HEK293T (cell line): ENCODE measurements at regions not wholly inside any gene's neighbourhood (a gene's known extent, or its start where the extent isn't known, plus 50 kb on each side); places are given as distances from the start of the nearest gene placed in this dataset.
A peak's percentile ranks its signal among the peaks of the same experiment; 100 is the strongest.

Source experiments
- CTCF ChIA-PET: fragments of 350-600 bp; formaldehyde crosslinking; extraction: SDS; loops from one replicate; lab custom pipeline; 2021; ENCODE audit warnings: antibody characterized with exemption, inconsistent platforms; lab: Yijun Ruan, JAX
- POLR2A ChIA-PET: fragments of 350-600 bp; formaldehyde crosslinking; extraction: SDS; loops from one replicate; lab custom pipeline; 2020; ENCODE audit warnings: antibody characterized with exemption, inconsistent platforms; lab: Yijun Ruan, JAX
- DNase-seq: peaks from one replicate; pipeline ENCODE4 v3.0.0; 2012; ENCODE audit warnings: mixed read lengths; ENCODE audit errors: extremely low spot score
- ARNT ChIP-seq: fragments of 450-650 bp; IDR thresholded peaks from 2 replicates; pipeline ENCODE4 v1.6.1; 2017; ENCODE audit warnings: mild to moderate bottlenecking
- BHLHE40 ChIP-seq: fragments of 450-650 bp; IDR thresholded peaks from 2 replicates; pipeline ENCODE4 v1.6.1; 2016; ENCODE audit warnings: mild to moderate bottlenecking, moderate library complexity, borderline replicate concordance
- CTBP1 ChIP-seq: fragments of 450-650 bp; IDR thresholded peaks from 2 replicates; pipeline ENCODE4 v1.6.1; 2016; ENCODE audit warnings: borderline replicate concordance
- ELF4 ChIP-seq: fragments of 450-650 bp; IDR thresholded peaks from 2 replicates; pipeline ENCODE4 v1.6.1; 2017; ENCODE audit warnings: antibody characterized with exemption
- FOXA1 ChIP-seq: fragments of 450-650 bp; IDR thresholded peaks from 2 replicates; pipeline ENCODE4 v1.6.1; 2016; ENCODE audit warnings: mild to moderate bottlenecking
- FOXK2 ChIP-seq: fragments of 450-650 bp; IDR thresholded peaks from 2 replicates; pipeline ENCODE4 v1.6.1; 2016; ENCODE audit warnings: mild to moderate bottlenecking
- FOXM1 ChIP-seq: fragments of 450-650 bp; IDR thresholded peaks from 2 replicates; pipeline ENCODE4 v1.6.1; 2017; ENCODE audit warnings: mild to moderate bottlenecking, borderline replicate concordance
- HDGF ChIP-seq: fragments of 450-650 bp; IDR thresholded peaks from 2 replicates; pipeline ENCODE4 v1.6.1; 2017; ENCODE audit warnings: antibody characterized with exemption, borderline replicate concordance
- L3MBTL2 ChIP-seq: fragments of 450-650 bp; conservative IDR thresholded peaks from 2 replicates; pipeline ENCODE4 v1.6.1; 2016; ENCODE audit warnings: mild to moderate bottlenecking
- LEF1 ChIP-seq: fragments of 450-650 bp; IDR thresholded peaks from 2 replicates; pipeline ENCODE4 v1.6.1; 2017; ENCODE audit warnings: mild to moderate bottlenecking, borderline replicate concordance
- NFRKB ChIP-seq: fragments of 450-650 bp; IDR thresholded peaks from 2 replicates; pipeline ENCODE4 v1.6.1; 2016; ENCODE audit warnings: mild to moderate bottlenecking, moderate library complexity
- SP1 ChIP-seq: fragments of 450-650 bp; IDR thresholded peaks from 2 replicates; pipeline ENCODE4 v1.6.1; 2017
- SUZ12 ChIP-seq: fragments of 450-650 bp; IDR thresholded peaks from 2 replicates; pipeline ENCODE4 v1.6.1; 2016; ENCODE audit warnings: mild to moderate bottlenecking
- TARDBP ChIP-seq: fragments of 450-650 bp; IDR thresholded peaks from 2 replicates; pipeline ENCODE4 v1.6.1; 2016
- ZNF384 ChIP-seq: fragments of 450-650 bp; IDR thresholded peaks from 2 replicates; pipeline ENCODE4 v1.6.1; 2016
- TF ChIP-seq, protein P1 (sequence below): fragments of 450-650 bp; IDR thresholded peaks from 2 replicates; pipeline ENCODE4 v1.6.1; 2016

DNA sequence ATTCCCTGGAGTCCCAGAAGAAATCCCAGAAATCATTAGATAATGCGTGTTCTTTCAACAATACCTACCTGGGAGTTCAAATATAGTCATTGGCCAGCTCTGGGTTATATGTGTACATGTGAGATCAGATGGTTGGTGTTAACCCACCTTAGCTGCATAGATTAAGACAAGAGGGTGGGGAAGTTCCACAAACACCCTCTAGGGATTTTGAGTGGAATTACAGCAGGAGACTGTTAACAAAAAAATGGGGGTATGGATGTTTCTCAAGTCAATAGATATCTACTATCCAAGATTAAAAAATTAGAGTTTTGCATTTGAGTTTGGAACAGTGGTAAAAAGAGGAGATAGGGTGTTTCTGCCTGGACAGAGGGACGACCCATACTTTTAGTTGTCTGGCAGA, 282.5 kb upstream of the CNTN3 start:
- CTCF ChIA-PET, result no interaction called here

DNA sequence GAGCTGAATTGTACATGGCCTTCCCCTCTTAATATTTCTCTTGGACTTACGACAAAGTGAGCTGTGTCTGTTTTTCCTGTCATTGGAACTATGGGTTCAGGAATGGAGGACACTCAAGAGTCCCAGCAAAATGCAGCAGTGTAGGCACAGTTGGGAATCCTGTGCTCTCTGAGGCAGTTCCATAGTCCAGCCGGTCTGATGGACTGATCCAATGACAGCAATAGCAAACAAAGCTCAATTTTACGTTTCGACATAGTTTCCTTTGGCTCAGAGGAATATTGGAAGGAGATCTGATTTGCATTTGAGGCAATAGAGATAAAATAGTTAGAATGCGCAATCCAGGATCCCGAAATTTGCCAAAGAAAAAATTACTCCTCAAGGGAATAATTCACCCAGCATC, 276.9 kb upstream of the CNTN3 start:
- no peak for DNase-seq
- POLR2A ChIA-PET, result no interaction called here
- CTCF ChIA-PET, result no interaction called here
- TF ChIP-seq NFRKB (no peak), L3MBTL2 (no peak), CTBP1 (no peak), ELF4 (no peak), TARDBP (no peak), SUZ12 (no peak), LEF1 (no peak), FOXA1 (no peak)
- TF ChIP-seq, protein P1, sequence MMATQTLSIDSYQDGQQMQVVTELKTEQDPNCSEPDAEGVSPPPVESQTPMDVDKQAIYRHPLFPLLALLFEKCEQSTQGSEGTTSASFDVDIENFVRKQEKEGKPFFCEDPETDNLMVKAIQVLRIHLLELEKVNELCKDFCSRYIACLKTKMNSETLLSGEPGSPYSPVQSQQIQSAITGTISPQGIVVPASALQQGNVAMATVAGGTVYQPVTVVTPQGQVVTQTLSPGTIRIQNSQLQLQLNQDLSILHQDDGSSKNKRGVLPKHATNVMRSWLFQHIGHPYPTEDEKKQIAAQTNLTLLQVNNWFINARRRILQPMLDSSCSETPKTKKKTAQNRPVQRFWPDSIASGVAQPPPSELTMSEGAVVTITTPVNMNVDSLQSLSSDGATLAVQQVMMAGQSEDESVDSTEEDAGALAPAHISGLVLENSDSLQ, result no peak

More for the DNA sequence above, 282.5 kb upstream of the CNTN3 start:
- TF ChIP-seq CTBP1, result no peak
- no peak for TF ChIP-seq SP1
- TF ChIP-seq FOXA1, result no peak
- TF ChIP-seq L3MBTL2, result no peak
- no peak for TF ChIP-seq BHLHE40
- DNase-seq, result peak; percentile 7
- POLR2A ChIA-PET, result no interaction called here

DNA sequence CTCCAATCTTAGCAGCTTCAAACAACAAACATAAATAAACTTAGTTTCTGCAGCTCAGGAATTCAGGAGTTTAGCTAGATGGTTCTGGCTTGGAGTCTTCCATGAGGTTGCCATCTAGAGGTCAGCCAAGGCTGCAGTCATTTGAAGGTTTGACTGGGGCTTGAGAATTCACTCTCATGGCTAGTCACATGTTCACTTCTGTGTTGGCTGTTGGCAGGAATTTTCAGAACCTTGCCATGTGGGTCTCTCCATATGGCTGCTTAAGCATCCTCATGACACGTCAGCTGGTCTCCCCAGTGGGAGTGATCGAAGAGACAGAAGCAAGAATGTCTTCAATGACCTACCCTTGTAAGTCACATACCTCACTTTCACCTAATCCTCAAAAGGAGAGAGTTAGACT, 269.2 kb upstream of the CNTN3 start:
- TF ChIP-seq FOXA1 (no peak), SUZ12 (no peak), ARNT (no peak), HDGF (no peak), ZNF384 (no peak), ELF4 (no peak), LEF1 (no peak)
- TF ChIP-seq, protein P1, result no peak
- ChIA-PET CTCF (interaction anchor here (0.8 kb wide), 1 partner anchor 11 kb away, joined by 3 read pairs; no protein-coding TSS in a partner anchor), POLR2A (no interaction called here)
- DNase-seq, result peak; percentile 7

DNA sequence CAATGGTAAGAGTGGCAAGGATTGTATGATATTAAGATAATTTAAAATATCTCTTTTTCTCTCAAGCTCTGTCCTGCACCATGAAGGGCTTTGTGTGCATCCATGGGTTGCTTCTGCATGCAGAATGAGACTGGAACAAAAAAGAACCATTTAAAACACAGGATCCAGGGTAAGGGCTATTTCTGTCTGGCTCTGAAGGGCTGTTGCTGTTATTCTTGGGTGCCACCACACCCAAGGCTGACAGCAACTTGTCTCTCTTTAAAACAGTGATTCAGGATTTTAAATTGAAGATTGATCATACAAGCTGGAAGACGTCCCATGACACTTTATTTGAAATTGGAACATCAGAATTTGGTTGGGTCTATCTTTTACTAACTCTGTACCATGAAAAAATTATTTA, 268.8 kb upstream of the CNTN3 start:
- ChIA-PET CTCF (interaction anchor here (0.6 to 0.8 kb wide), 2 partner anchors 10 to 18 kb away, joined by 3 read pairs; no protein-coding TSS in a partner anchor), POLR2A (no interaction called here)
- TF ChIP-seq SUZ12 (no peak), FOXA1 (no peak), BHLHE40 (no peak), FOXM1 (no peak), L3MBTL2 (no peak), CTBP1 (no peak), ARNT (no peak), TARDBP (no peak), LEF1 (no peak), ELF4 (no peak), FOXK2 (no peak), HDGF (no peak), NFRKB (no peak), ZNF384 (no peak), SP1 (no peak)
- TF ChIP-seq, protein P1, result no peak
- DNase-seq, result no peak

DNA sequence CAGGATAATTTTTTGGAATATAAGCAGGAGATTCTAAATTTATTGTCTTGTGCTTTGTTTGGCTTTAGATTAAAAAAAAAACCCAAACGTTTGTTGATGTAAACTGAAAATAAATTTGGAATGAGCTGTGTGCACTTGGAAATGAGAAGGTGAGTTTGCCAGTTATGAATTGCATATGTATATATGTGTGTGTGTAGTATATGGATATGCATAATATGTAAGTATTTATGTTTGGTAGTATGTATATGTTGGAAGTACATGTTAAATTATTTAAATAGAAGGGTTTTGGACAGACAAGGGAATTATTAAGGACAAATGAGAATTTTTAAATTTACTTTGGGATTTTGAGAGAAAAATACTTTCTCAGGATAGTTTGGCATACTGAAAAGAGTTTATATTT, 265.8 kb upstream of the CNTN3 start:
- DNase-seq, result no peak
- CTCF ChIA-PET, result no interaction called here
- POLR2A ChIA-PET, result no interaction called here
- no peak for TF ChIP-seq ZNF384
- no peak for TF ChIP-seq NFRKB
- TF ChIP-seq HDGF, result no peak
- TF ChIP-seq TARDBP, result no peak
- no peak for TF ChIP-seq SP1
- TF ChIP-seq SUZ12, result no peak
- TF ChIP-seq FOXA1, result no peak
- no peak for TF ChIP-seq ARNT
- no peak for TF ChIP-seq BHLHE40
- TF ChIP-seq L3MBTL2, result no peak
- TF ChIP-seq LEF1, result no peak
- no peak for TF ChIP-seq FOXK2
- TF ChIP-seq CTBP1, result no peak
- TF ChIP-seq, protein P1, result no peak
- TF ChIP-seq FOXM1, result no peak
- TF ChIP-seq ELF4, result no peak

DNA sequence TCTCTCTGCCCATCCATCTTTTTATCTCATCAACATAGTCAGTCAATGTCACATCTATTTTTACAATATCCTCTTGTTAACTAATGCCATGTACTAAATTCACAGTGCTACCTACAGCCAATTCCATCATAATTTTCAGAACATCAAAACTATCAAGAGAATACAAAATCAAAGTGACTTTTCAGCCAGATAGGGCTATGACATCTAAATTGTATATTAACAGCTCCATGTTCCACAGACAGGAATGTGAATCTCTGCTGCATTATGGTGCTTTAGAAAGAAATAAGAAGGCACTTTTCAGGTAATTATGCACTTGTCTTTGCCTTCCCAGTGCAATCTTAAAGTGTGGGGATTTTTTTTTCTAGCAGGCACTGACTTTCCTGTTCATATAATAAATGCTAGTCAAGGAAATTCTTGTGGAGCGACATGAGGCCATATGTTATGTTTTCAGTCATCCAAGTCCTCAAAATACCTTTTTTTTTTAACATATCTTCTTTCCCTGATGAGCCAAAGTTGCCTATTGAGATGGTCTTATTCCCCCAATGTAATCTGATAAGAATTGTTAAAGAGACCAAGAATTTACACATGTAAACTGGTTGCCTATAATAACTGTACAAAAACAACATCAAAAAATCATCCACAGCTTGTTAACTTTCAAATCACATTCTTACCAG, 252.0 kb upstream of the CNTN3 start:
- DNase-seq, result no peak
- CTCF ChIA-PET, result no interaction called here
- no peak for TF ChIP-seq ELF4
- POLR2A ChIA-PET, result no interaction called here

DNA sequence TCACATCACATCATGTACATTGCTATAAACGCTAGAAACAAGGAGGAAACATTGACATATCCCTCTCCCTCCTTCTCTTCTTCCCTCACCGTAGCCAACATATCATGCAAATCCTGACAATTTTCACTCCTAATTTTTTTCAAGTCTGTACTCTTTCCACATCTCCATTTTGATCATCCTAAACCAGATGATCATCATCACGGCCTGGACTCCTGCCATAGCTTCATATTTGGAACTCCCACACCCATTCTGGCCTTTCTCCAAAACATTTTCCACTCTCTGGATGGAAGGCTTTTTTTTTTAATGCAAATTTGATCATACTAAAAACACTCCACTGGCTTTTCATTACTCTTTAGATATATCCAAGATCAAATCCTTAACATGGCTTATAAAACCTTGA, 248.0 kb upstream of the CNTN3 start:
- POLR2A ChIA-PET, result no interaction called here
- CTCF ChIA-PET, result interaction anchor here (0.6 kb wide), 1 partner anchor 41 kb away, joined by 6 read pairs; no protein-coding TSS in a partner anchor

More for the DNA sequence above, 248.0 kb upstream of the CNTN3 start:
- TF ChIP-seq ARNT (no peak), BHLHE40 (no peak), FOXM1 (no peak), SUZ12 (no peak)
- TF ChIP-seq, protein P1, result no peak
- no peak for DNase-seq
